ENCODE measurements at regions not wholly inside any gene's neighbourhood (a gene's known extent, or its start where the extent isn't known, plus 50 kb on each side); places are given as distances from the start of the nearest gene placed in this dataset.

DNA sequence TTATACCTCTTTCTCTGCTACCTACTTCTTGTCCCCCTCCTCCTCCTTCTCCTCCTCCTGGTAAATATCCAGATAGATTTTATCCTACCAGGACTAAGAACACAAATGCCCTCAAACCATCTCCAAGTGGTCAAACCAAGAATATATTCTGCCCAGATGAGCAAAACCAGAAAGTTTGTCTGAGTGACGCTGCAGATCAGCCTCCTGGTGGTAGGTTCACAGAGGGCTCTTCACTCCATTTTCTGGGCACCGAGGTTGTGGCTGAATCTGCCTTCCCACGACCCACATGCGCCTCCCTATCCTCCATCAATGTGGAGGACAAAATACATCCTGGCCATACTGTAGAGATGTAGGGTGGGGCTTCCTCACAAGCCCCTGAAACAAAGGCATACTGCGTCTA is 543.6 kb downstream of the MN1 start:
- TF ChIP-seq, protein P1, sequence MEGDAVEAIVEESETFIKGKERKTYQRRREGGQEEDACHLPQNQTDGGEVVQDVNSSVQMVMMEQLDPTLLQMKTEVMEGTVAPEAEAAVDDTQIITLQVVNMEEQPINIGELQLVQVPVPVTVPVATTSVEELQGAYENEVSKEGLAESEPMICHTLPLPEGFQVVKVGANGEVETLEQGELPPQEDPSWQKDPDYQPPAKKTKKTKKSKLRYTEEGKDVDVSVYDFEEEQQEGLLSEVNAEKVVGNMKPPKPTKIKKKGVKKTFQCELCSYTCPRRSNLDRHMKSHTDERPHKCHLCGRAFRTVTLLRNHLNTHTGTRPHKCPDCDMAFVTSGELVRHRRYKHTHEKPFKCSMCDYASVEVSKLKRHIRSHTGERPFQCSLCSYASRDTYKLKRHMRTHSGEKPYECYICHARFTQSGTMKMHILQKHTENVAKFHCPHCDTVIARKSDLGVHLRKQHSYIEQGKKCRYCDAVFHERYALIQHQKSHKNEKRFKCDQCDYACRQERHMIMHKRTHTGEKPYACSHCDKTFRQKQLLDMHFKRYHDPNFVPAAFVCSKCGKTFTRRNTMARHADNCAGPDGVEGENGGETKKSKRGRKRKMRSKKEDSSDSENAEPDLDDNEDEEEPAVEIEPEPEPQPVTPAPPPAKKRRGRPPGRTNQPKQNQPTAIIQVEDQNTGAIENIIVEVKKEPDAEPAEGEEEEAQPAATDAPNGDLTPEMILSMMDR (optimal IDR thresholded peaks at IDR 0.05 in 1 of 3, IDR thresholded peaks at IDR 0.05 in 1 of 3, conservative IDR thresholded peaks at IDR 0.05 in 1 of 3; ENCODE audit: extremely low read depth in 1 of 3, insufficient read depth in 2 of 3, low read length in 3 of 3) = no peak
- TF ChIP-seq EZH2 (IDR thresholded peaks at IDR 0.05; ENCODE audit: low read length) = no peak

Data from keratinocyte (primary cell).